Panc1 (cell line): ENCODE measurements at regions not wholly inside any gene's neighbourhood (a gene's known extent, or its start where the extent isn't known, plus 50 kb on each side); places are given as distances from the start of the nearest gene placed in this dataset.
"Not testable (repeated sequence)": the region's sequence is repeated elsewhere in the genome, so short reads cannot be mapped to it uniquely, and the experiment has no call there.

Experiments used
- CTCF ChIP-seq: fragments of 450-650 bp; IDR thresholded peaks from 2 replicates; pipeline ENCODE4 v1.5.1; 2017; ENCODE audit warnings: mild to moderate bottlenecking
- SIN3A ChIP-seq: IDR thresholded peaks from 2 replicates; pipeline ENCODE4 v1.6.1; 2012; ENCODE audit warnings: low read depth, mild to moderate bottlenecking, low read length, moderate library complexity, borderline replicate concordance; ENCODE audit not compliant: insufficient read depth

GRCh38 chr9:62874213-62874612, 1684.4 kb downstream of the SPATA31A7 start:
- TF ChIP-seq CTCF, SIN3A: not testable (repeated sequence)
